AG09319 (cell line): ENCODE measurements at regions not wholly inside any gene's neighbourhood (a gene's known extent, or its start where the extent isn't known, plus 50 kb on each side); places are given as distances from the start of the nearest gene placed in this dataset.
"Not testable (repeated sequence)": the region's sequence is repeated elsewhere in the genome, so short reads cannot be mapped to it uniquely, and the experiment has no call there.

Source experiments
- DNase-seq: peaks from one replicate; pipeline ENCODE4 v3.0.0-alpha.2; 2010; ENCODE audit warnings: low read depth; ENCODE audit errors: extremely low read depth
- TF ChIP-seq, protein P1 (sequence below): IDR thresholded peaks from 2 replicates; pipeline ENCODE4 v1.5.1; 2011; ENCODE audit warnings: low read depth, mild to moderate bottlenecking, inconsistent platforms, low read length, moderate library complexity

DNA sequence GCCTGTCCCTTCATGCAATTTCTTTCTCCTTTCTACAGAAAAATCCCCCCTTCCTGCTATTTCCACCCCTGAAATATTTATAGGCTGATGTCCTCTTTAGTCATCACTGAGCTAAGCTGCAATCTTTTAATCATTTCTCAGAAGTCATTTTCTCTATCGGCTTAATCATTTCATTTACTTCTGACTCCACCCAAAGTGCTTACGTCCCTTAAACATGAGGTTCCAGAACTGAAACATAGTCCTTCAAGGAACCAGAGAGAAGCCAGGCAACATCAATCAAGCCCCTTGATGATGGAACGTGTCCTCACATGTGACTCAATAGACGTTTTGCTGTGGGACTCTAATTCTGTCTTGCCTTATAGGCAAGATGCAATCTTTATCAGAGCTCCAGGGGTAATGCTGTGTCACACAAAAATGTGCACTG is 148.7 kb upstream of the KRR1 start:
- no peak for DNase-seq

GRCh38 chr12:75658901-75659823 is 147.8 kb upstream of the KRR1 start:
- no peak for DNase-seq
- TF ChIP-seq, protein P1, sequence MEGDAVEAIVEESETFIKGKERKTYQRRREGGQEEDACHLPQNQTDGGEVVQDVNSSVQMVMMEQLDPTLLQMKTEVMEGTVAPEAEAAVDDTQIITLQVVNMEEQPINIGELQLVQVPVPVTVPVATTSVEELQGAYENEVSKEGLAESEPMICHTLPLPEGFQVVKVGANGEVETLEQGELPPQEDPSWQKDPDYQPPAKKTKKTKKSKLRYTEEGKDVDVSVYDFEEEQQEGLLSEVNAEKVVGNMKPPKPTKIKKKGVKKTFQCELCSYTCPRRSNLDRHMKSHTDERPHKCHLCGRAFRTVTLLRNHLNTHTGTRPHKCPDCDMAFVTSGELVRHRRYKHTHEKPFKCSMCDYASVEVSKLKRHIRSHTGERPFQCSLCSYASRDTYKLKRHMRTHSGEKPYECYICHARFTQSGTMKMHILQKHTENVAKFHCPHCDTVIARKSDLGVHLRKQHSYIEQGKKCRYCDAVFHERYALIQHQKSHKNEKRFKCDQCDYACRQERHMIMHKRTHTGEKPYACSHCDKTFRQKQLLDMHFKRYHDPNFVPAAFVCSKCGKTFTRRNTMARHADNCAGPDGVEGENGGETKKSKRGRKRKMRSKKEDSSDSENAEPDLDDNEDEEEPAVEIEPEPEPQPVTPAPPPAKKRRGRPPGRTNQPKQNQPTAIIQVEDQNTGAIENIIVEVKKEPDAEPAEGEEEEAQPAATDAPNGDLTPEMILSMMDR = no peak

More for the DNA sequence above, 148.7 kb upstream of the KRR1 start:
- TF ChIP-seq, protein P1 = no peak

- DNase-seq = no peak
- TF ChIP-seq, protein P1 = no peak
Measured at GRCh38 chr12:75658286-75658685, 146.9 kb upstream of the KRR1 start.

DNA sequence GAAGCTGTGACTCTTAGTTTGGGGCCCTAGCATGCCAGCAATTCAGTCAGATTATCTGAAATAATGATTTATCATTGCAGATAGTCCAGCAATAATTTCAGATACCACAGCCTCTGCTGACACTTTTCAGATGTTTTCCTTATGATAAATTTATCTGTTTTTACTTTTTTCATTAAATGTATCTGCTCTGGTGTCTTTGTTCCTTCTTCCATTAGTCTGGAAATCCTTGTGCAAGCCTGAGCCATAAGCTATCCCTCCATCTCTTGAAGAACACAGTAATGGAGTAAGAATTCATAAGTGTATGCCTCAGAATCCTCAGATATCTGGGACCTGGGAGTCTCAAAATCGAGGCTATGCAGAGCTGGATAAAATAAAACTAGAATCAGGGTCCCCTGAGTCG is 146.4 kb upstream of the KRR1 start:
- TF ChIP-seq, protein P1 = no peak
- DNase-seq = no peak

GRCh38 chr12:75657354-75657753 is 145.9 kb upstream of the KRR1 start:
- not testable (repeated sequence) for DNase-seq

DNA sequence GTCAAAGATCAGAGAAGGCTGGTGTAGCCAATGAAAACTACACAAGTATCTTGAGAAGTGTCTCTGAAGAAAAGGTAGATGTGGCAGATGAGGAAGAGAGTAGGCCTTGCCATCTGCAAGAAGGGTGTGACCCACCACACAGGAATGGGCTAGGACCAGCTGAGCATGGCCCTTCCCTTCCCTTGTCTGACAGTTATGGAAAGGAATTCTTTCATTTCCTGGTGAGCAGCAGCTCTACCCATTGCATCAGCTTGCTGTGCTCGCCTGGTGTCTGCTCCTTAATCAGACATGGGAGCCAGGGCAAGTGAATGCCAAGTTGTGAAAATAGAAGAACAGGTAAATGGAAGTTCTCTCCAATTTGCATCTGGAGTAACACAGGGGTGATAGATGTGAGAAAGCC is 145.2 kb upstream of the KRR1 start:
- TF ChIP-seq, protein P1 = no peak
- peak; percentile 74 for DNase-seq

DNA sequence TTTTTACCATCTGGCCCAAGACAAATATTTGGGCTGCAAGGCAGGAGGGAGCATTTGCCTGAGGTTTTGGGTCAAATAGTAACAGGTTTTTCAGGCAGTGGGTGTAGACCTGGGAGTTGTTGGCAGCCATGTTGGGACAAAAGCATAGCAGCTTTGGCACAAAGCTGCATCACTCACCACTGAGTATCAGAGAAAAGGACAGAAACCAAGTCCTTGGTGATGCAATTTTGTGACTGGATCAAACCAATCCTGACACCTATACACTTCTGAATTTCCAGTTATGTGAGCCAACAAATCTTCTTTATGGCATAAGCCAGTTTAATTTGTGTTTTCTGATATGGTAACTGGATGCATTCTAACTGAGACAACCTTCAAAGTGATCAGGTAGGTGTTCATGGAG is 144.8 kb upstream of the KRR1 start:
- TF ChIP-seq, protein P1 = no peak
- no peak for DNase-seq

DNA sequence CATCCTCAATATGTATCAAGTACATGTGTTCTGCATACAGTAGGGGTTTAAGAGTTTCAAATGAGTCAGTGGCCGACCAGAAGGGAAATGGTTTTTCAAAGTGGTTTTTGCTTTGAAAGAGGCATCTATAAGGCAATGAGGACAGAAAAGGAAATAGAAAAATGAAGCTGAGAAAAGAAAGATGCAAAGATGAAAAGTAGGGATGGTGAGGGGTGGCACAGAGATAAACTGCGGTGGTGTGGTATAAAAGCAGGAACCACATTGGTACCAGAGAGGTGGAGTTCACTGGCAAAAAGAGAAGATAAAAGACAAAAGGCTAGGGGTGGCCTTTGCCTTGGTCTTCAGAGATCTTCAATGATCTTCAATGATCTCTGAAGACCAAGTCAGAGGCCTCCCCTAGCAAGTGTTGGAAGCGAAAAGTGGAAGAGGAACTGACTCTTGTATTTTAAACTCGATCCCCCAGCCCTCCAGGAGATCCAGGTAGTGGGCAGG is 144.0 kb upstream of the KRR1 start:
- no peak for DNase-seq
- TF ChIP-seq, protein P1 = no peak
